H9 (cell line): ENCODE measurements at regions not wholly inside any gene's neighbourhood (a gene's known extent, or its start where the extent isn't known, plus 50 kb on each side); places are given as distances from the start of the nearest gene placed in this dataset.

Experiments
- DNase-seq: peaks from one replicate; pipeline ENCODE4 v3.0.0-alpha.2; 2017
- H2AFZ ChIP-seq: one replicate; pipeline ENCODE4 v1.6.1; 2013; ENCODE audit warnings: mild to moderate bottlenecking, low read length, control low read depth, moderate library complexity
- H2AK5ac ChIP-seq: 2 replicates; pipeline ENCODE4 v1.6.1; 2013; ENCODE audit warnings: low read length, control low read depth, mixed read lengths; ENCODE audit not compliant: insufficient read length
- H2BK120ac ChIP-seq: one replicate; pipeline ENCODE4 v1.6.1; 2013; ENCODE audit warnings: low read depth, mild to moderate bottlenecking, low read length, control low read depth, inconsistent platforms; ENCODE audit not compliant: poor library complexity, severe bottlenecking
- H2BK12ac ChIP-seq: 2 replicates; pipeline ENCODE4 v1.6.1; 2013; ENCODE audit warnings: low read length, control low read depth, mixed read lengths, low read depth; ENCODE audit not compliant: insufficient read length
- H2BK15ac ChIP-seq: 2 replicates; pipeline ENCODE4 v1.6.1; 2013; ENCODE audit warnings: low read depth, low read length, control low read depth
- H2BK20ac ChIP-seq: one replicate; pipeline ENCODE4 v1.6.1; 2013; ENCODE audit warnings: low read depth, mild to moderate bottlenecking, low read length, control low read depth, inconsistent platforms; ENCODE audit not compliant: poor library complexity, severe bottlenecking
- H2BK5ac ChIP-seq: 2 replicates; pipeline ENCODE4 v1.6.1; 2013; ENCODE audit warnings: low read length, control low read depth, mixed read lengths; ENCODE audit not compliant: insufficient read length
- H3K14ac ChIP-seq: 2 replicates; pipeline ENCODE4 v1.6.1; 2013; ENCODE audit warnings: low read length, control low read depth; ENCODE audit not compliant: insufficient read depth
- H3K18ac ChIP-seq: 2 replicates; pipeline ENCODE4 v1.6.1; 2013; ENCODE audit warnings: low read depth, mild to moderate bottlenecking, mixed read lengths, low read length, control low read depth; ENCODE audit not compliant: insufficient read length
- H3K23ac ChIP-seq: 2 replicates; pipeline ENCODE4 v1.6.1; 2013; ENCODE audit warnings: low read length, control low read depth, mixed read lengths, low read depth; ENCODE audit not compliant: insufficient read length
- H3K23me2 ChIP-seq: 2 replicates; pipeline ENCODE4 v1.6.1; 2013; ENCODE audit warnings: low read depth, mild to moderate bottlenecking, mixed read lengths, low read length, control low read depth; ENCODE audit not compliant: insufficient read length, poor library complexity, severe bottlenecking
- H3K27ac ChIP-seq: 2 replicates; pipeline ENCODE4 v1.5.1; 2013; ENCODE audit warnings: low read length, control low read depth, mixed read lengths, low read depth; ENCODE audit not compliant: insufficient read length
- H3K27me3 ChIP-seq: 2 replicates; pipeline ENCODE4 v1.6.1; 2013; ENCODE audit warnings: low read length, control low read depth, inconsistent platforms; ENCODE audit not compliant: insufficient read depth
- H3K4ac ChIP-seq: 2 replicates; pipeline ENCODE4 v1.6.1; 2013; ENCODE audit warnings: low read depth, mild to moderate bottlenecking, control low read depth, inconsistent platforms, low read length, moderate library complexity
- H3K4me1 ChIP-seq: 2 replicates; pipeline ENCODE4 v1.6.1; 2013; ENCODE audit warnings: low read length, control low read depth, inconsistent platforms; ENCODE audit not compliant: insufficient read depth
- H3K4me2 ChIP-seq: 2 replicates; pipeline ENCODE4 v1.6.1; 2013; ENCODE audit warnings: low read length, control low read depth, mixed read lengths; ENCODE audit not compliant: insufficient read length, insufficient read depth
- H3K56ac ChIP-seq: 2 replicates; pipeline ENCODE4 v1.6.1; 2013; ENCODE audit warnings: low read depth, mild to moderate bottlenecking, mixed read lengths, low read length, control low read depth; ENCODE audit not compliant: insufficient read length
- H3K79me1 ChIP-seq: 2 replicates; pipeline ENCODE4 v1.6.1; 2013; ENCODE audit warnings: low read depth, mild to moderate bottlenecking, moderate library complexity, low read length, control low read depth, inconsistent platforms; ENCODE audit not compliant: insufficient read depth, poor library complexity, severe bottlenecking
- H3K79me2 ChIP-seq: 2 replicates; pipeline ENCODE4 v1.6.1; 2013; ENCODE audit warnings: low read length, control low read depth, inconsistent platforms; ENCODE audit not compliant: insufficient read depth
- H3K9ac ChIP-seq: 2 replicates; pipeline ENCODE4 v1.6.1; 2013; ENCODE audit warnings: low read length, control low read depth, mixed read lengths; ENCODE audit not compliant: insufficient read length; ENCODE audit errors: extremely low read depth
- H3K9me3 ChIP-seq: one replicate; pipeline ENCODE4 v1.6.1; 2013; ENCODE audit warnings: low read depth, low read length, inconsistent platforms; ENCODE audit not compliant: control insufficient read depth
- H3T11ph ChIP-seq: one replicate; pipeline ENCODE4 v1.6.1; 2013; ENCODE audit warnings: mild to moderate bottlenecking, low read length, control low read depth, inconsistent platforms
- H4K20me1 ChIP-seq: one replicate; pipeline ENCODE4 v1.6.1; 2013; ENCODE audit not compliant: control insufficient read depth, insufficient read length, insufficient read depth
- H4K5ac ChIP-seq: 2 replicates; pipeline ENCODE4 v1.6.1; 2013; ENCODE audit warnings: low read depth, mild to moderate bottlenecking, mixed read lengths, low read length, control low read depth; ENCODE audit not compliant: insufficient read length
- H4K8ac ChIP-seq: replicated peaks from 2 replicates; pipeline ENCODE4 v1.6.1; 2013; ENCODE audit warnings: low read length, control low read depth, mixed read lengths, low read depth; ENCODE audit not compliant: insufficient read length
- H4K91ac ChIP-seq: 2 replicates; pipeline ENCODE4 v1.6.1; 2013; ENCODE audit warnings: low read depth, mild to moderate bottlenecking, moderate library complexity, mixed read lengths, low read length, control low read depth; ENCODE audit not compliant: insufficient read length
- H3K27ac Mint-ChIP-seq, 3 experiments: 2 replicates in 2 of 3; 3 replicates in 1 of 3; pipeline ENCODE4 v1.8.0; 2020 to 2021; ENCODE audit warnings: mixed read lengths in 3 of 3, mild to moderate bottlenecking in 1 of 3, moderate library complexity in 1 of 3
- H3K27me3 Mint-ChIP-seq: 2 replicates; pipeline ENCODE4 v1.8.0; 2021; ENCODE audit warnings: low read depth, mild to moderate bottlenecking, moderate library complexity, mixed read lengths
- H3K36me3 Mint-ChIP-seq, 3 experiments: 2 replicates in 2 of 3; 3 replicates in 1 of 3; pipeline ENCODE4 v1.8.0; 2020 to 2021; ENCODE audit warnings: low read depth in 3 of 3, mixed read lengths in 3 of 3; ENCODE audit not compliant: insufficient read depth in 1 of 3
- H3K4me1 Mint-ChIP-seq, 2 experiments: 2 replicates each; pipeline ENCODE4 v1.8.0; 2020; ENCODE audit warnings: mixed read lengths in 2 of 2
- H3K4me3 Mint-ChIP-seq, 2 experiments: 2 replicates in 1 of 2; 3 replicates in 1 of 2; pipeline ENCODE4 v1.8.0; 2020 to 2021; ENCODE audit warnings: mild to moderate bottlenecking in 2 of 2, mixed read lengths in 2 of 2, moderate library complexity in 1 of 2
- H3K9me3 Mint-ChIP-seq, 2 experiments: 2 replicates in 1 of 2; 3 replicates in 1 of 2; pipeline ENCODE4 v1.8.0; 2020; ENCODE audit warnings: mild to moderate bottlenecking in 2 of 2, mixed read lengths in 2 of 2, moderate library complexity in 1 of 2
- whole genome bisulfite sequencing: extraction: QIAGEN DNeasy Blood & Tissue Kit; methylation state at CpG from one replicate; pipeline ENCODE4 v1.1.7; 2013; ENCODE audit warnings: missing lambda C conversion rate, low lambda C conversion rate, mixed read lengths; ENCODE audit not compliant: insufficient read length; ENCODE audit errors: extremely low coverage; 5-methylcytosine and 5-hydroxymethylcytosine counted together
- TF ChIP-seq, protein P1 (sequence below): fragments of 200-600 bp; sonication (generic); conservative IDR thresholded peaks from 3 replicates; pipeline ENCODE4 v1.8.0; 2021; ENCODE audit warnings: antibody characterized with exemption, mild to moderate bottlenecking

- H3K23me2 ChIP-seq, result no peaks in the 10 kb centered on the region
- no peak overlapping the region for H3K27ac ChIP-seq
- Mint-ChIP-seq H3K27ac (no peak overlapping the region), H3K9me3 (no peaks in the 10 kb centered on the region), H3K36me3 (no peaks in the 10 kb centered on the region), H3K4me1 (no peaks in the 10 kb centered on the region), H3K27me3 (no peaks in the 10 kb centered on the region; the same call in 1 of the 2 replicates), H3K4me3 (no peak overlapping the region)
- WGBS, result no CpG with 5 or more reads among the region's 1 CpG
- no peak overlapping the region for H3T11ph ChIP-seq
- H3K23ac ChIP-seq, result no peak overlapping the region
- H3K4ac ChIP-seq, result no peak overlapping the region
- no peaks in the 10 kb centered on the region for H3K79me1 ChIP-seq
- no peak overlapping the region for H2AK5ac ChIP-seq
- no peak overlapping the region for H3K9ac ChIP-seq
- no peak for DNase-seq
- H2BK12ac ChIP-seq, result no peak overlapping the region
- no peaks in the 10 kb centered on the region for H4K20me1 ChIP-seq
- H3K79me2 ChIP-seq, result no peaks in the 10 kb centered on the region
- H2BK15ac ChIP-seq, result no peak overlapping the region
- H2BK5ac ChIP-seq, result no peak overlapping the region
- H2AFZ ChIP-seq, result no peak overlapping the region
- no peak overlapping the region for H2BK120ac ChIP-seq
- H2BK20ac ChIP-seq, result no peak overlapping the region
- no peaks in the 10 kb centered on the region for H3K4me1 ChIP-seq
- no peak overlapping the region for H3K4me2 ChIP-seq
- H4K91ac ChIP-seq, result no peak overlapping the region
- no peak overlapping the region for H4K5ac ChIP-seq
- no peak overlapping the region for H4K8ac ChIP-seq
- TF ChIP-seq, protein P1, sequence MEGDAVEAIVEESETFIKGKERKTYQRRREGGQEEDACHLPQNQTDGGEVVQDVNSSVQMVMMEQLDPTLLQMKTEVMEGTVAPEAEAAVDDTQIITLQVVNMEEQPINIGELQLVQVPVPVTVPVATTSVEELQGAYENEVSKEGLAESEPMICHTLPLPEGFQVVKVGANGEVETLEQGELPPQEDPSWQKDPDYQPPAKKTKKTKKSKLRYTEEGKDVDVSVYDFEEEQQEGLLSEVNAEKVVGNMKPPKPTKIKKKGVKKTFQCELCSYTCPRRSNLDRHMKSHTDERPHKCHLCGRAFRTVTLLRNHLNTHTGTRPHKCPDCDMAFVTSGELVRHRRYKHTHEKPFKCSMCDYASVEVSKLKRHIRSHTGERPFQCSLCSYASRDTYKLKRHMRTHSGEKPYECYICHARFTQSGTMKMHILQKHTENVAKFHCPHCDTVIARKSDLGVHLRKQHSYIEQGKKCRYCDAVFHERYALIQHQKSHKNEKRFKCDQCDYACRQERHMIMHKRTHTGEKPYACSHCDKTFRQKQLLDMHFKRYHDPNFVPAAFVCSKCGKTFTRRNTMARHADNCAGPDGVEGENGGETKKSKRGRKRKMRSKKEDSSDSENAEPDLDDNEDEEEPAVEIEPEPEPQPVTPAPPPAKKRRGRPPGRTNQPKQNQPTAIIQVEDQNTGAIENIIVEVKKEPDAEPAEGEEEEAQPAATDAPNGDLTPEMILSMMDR, result peak; percentile 57
- H3K9me3 ChIP-seq, result no peaks in the 10 kb centered on the region
- H3K18ac ChIP-seq, result no peak overlapping the region
- H3K14ac ChIP-seq, result no peak overlapping the region
- no peaks in the 10 kb centered on the region for H3K27me3 ChIP-seq
- H3K56ac ChIP-seq, result no peak overlapping the region
These were observed 627.6 kb upstream of the SGCD start for GRCh38 chr5:155699385-155699784.
